Ovary (tissue), 3 donors: ENCODE measurements at regions not wholly inside any gene's neighbourhood (a gene's known extent, or its start where the extent isn't known, plus 50 kb on each side); places are given as distances from the start of the nearest gene placed in this dataset.

Experiments used
- EP300 ChIP-seq: sonication (generic); formaldehyde crosslinking; IDR thresholded peaks from one replicate; pipeline ENCODE4 v1.6.1; 2017; ENCODE audit warnings: antibody characterized with exemption
- TF ChIP-seq, protein P1 (sequence below), 3 donors: fragments of 450-650 bp in 2 of 3; fragments of 200-600 bp in 1 of 3; IDR thresholded peaks; one replicate each; pipeline versions ENCODE4 v1.5.1 to v1.8.0; 2016 to 2022; ENCODE audit warnings: antibody characterized with exemption in 3 of 3, mild to moderate bottlenecking in 1 of 3
- donor health status: DM: no; HTN: no; CAD: no.

DNA sequence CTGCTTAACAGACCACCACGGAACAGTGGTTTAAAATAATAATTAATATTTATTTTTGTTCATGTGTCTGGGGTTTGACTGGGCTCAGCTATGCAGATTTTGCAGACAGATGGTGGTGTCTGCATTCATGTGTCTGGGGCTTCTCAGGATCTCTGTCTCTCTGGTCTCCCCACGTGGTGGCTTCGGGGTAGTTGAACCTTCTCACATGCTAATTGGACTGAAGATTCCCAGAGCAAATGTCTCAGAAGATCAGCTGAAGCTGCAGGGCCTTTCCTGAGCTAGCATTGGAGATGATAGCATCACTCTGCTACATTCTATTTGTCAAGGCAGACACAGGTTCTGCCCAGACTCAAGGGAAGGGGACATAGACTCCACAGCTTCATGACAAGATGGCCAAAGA lies 109.1 kb upstream of the DNAH14 start:
- TF ChIP-seq, protein P1, sequence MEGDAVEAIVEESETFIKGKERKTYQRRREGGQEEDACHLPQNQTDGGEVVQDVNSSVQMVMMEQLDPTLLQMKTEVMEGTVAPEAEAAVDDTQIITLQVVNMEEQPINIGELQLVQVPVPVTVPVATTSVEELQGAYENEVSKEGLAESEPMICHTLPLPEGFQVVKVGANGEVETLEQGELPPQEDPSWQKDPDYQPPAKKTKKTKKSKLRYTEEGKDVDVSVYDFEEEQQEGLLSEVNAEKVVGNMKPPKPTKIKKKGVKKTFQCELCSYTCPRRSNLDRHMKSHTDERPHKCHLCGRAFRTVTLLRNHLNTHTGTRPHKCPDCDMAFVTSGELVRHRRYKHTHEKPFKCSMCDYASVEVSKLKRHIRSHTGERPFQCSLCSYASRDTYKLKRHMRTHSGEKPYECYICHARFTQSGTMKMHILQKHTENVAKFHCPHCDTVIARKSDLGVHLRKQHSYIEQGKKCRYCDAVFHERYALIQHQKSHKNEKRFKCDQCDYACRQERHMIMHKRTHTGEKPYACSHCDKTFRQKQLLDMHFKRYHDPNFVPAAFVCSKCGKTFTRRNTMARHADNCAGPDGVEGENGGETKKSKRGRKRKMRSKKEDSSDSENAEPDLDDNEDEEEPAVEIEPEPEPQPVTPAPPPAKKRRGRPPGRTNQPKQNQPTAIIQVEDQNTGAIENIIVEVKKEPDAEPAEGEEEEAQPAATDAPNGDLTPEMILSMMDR (IDR thresholded peaks at IDR 0.05): no peak
- no peak for TF ChIP-seq EP300
